HG03097 (cell line): ENCODE measurements at regions not wholly inside any gene's neighbourhood (a gene's known extent, or its start where the extent isn't known, plus 50 kb on each side); places are given as distances from the start of the nearest gene placed in this dataset.
"Not testable (repeated sequence)": the region's sequence is repeated elsewhere in the genome, so short reads cannot be mapped to it uniquely, and the experiment has no call there.

Source experiments
- ATAC-seq: cut with Tn5 transposase; IDR thresholded peaks from one replicate; pipeline ENCODE4 v1.9.1; 2021; ENCODE audit not compliant: unreplicated experiment, low FRiP score

GRCh38 chr5:77871946-77872345, 95.8 kb upstream of the TBCA start:
- no peak for ATAC-seq

GRCh38 chr5:77871016-77871415, 94.9 kb upstream of the TBCA start:
- ATAC-seq = no peak

GRCh38 chr5:77869116-77869798, 93.1 kb upstream of the TBCA start:
- no peak for ATAC-seq

- ATAC-seq = no peak
Observed at GRCh38 chr5:77867914-77868313, 91.8 kb upstream of the TBCA start.

- ATAC-seq = no peak
Observed at GRCh38 chr5:77867194-77867691, 91.1 kb upstream of the TBCA start.

- ATAC-seq = no peak
Observed at GRCh38 chr5:77866198-77866597, 90.1 kb upstream of the TBCA start.

GRCh38 chr5:77864997-77865396, 88.9 kb upstream of the TBCA start:
- ATAC-seq = no peak

- ATAC-seq = no peak
Observed at GRCh38 chr5:77863181-77863580, 87.0 kb upstream of the TBCA start.

- no peak for ATAC-seq
Observed at GRCh38 chr5:77861576-77861975, 85.4 kb upstream of the TBCA start.

GRCh38 chr5:77859306-77859705, 83.2 kb upstream of the TBCA start:
- no peak for ATAC-seq

GRCh38 chr5:77858678-77859077, 82.5 kb upstream of the TBCA start:
- ATAC-seq = not testable (repeated sequence)

GRCh38 chr5:77855369-77855768, 79.2 kb upstream of the TBCA start:
- no peak for ATAC-seq

- no peak for ATAC-seq
Observed at GRCh38 chr5:77853353-77853907, 77.3 kb upstream of the TBCA start.

GRCh38 chr5:77852514-77853352, 76.6 kb upstream of the TBCA start:
- ATAC-seq = no peak

- no peak for ATAC-seq
Observed at GRCh38 chr5:77852068-77852513, 76.0 kb upstream of the TBCA start.

GRCh38 chr5:77851176-77852067, 75.3 kb upstream of the TBCA start:
- ATAC-seq = no peak

GRCh38 chr5:77850536-77851175, 74.5 kb upstream of the TBCA start:
- ATAC-seq = no peak

GRCh38 chr5:77849308-77849900, 73.3 kb upstream of the TBCA start:
- ATAC-seq = no peak

- ATAC-seq = no peak
Observed at GRCh38 chr5:77847814-77848290, 71.7 kb upstream of the TBCA start.

- ATAC-seq = no peak
Observed at GRCh38 chr5:77847129-77847460, 71.0 kb upstream of the TBCA start.
